SU-DHL-6 (cell line): ENCODE measurements at regions not wholly inside any gene's neighbourhood (a gene's known extent, or its start where the extent isn't known, plus 50 kb on each side); places are given as distances from the start of the nearest gene placed in this dataset.

Source experiments
- EZH2phosphoT487 ChIP-seq: fragments of 200-600 bp; sonication (generic), shearing (Covaris generic); conservative IDR thresholded peaks from 2 replicates; pipeline ENCODE4 v1.6.1; 2018; ENCODE audit warnings: mild to moderate bottlenecking, antibody characterized with exemption, low read length, moderate library complexity, mixed read lengths
- TF ChIP-seq, protein P1 (sequence below): fragments of 200-600 bp; sonication (generic); IDR thresholded peaks from one replicate; pipeline ENCODE4 v1.5.1; 2017; ENCODE audit warnings: antibody characterized with exemption, mild to moderate bottlenecking, low read length, moderate library complexity; ENCODE audit not compliant: insufficient read depth, poor library complexity, severe bottlenecking

GRCh38 chr5:109987355-109987754, 297.6 kb downstream of the MAN2A1 start:
- TF ChIP-seq, protein P1, sequence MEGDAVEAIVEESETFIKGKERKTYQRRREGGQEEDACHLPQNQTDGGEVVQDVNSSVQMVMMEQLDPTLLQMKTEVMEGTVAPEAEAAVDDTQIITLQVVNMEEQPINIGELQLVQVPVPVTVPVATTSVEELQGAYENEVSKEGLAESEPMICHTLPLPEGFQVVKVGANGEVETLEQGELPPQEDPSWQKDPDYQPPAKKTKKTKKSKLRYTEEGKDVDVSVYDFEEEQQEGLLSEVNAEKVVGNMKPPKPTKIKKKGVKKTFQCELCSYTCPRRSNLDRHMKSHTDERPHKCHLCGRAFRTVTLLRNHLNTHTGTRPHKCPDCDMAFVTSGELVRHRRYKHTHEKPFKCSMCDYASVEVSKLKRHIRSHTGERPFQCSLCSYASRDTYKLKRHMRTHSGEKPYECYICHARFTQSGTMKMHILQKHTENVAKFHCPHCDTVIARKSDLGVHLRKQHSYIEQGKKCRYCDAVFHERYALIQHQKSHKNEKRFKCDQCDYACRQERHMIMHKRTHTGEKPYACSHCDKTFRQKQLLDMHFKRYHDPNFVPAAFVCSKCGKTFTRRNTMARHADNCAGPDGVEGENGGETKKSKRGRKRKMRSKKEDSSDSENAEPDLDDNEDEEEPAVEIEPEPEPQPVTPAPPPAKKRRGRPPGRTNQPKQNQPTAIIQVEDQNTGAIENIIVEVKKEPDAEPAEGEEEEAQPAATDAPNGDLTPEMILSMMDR, result no peak
- no peak for TF ChIP-seq EZH2phosphoT487
